Urothelium cell line (cell line): ENCODE measurements at regions not wholly inside any gene's neighbourhood (a gene's known extent, or its start where the extent isn't known, plus 50 kb on each side); places are given as distances from the start of the nearest gene placed in this dataset.

ENCODE experiments used
- DNase-seq: peaks from one replicate; pipeline ENCODE4 v3.0.0; 2011; ENCODE audit warnings: low spot score, mixed read lengths
- FAIRE-seq: peaks from 2 replicates; lab custom pipeline; 2011; peaks lifted over from hg19 to GRCh38; lab: Jason Lieb, UNC

- DNase-seq = no peak
- no peak for FAIRE-seq
Observed at GRCh38 chr2:107018366-107018765, 132.4 kb upstream of the ST6GAL2 start.

GRCh38 chr2:107020392-107020791, 134.4 kb upstream of the ST6GAL2 start:
- DNase-seq = no peak
- FAIRE-seq = no peak

- DNase-seq (no peak), FAIRE-seq (no peak)
Observed at GRCh38 chr2:107024269-107024668, 138.3 kb upstream of the ST6GAL2 start.

GRCh38 chr2:107025291-107025857, 139.4 kb upstream of the ST6GAL2 start:
- FAIRE-seq = no peak
- DNase-seq = no peak

GRCh38 chr2:107025869-107026380, 140.0 kb upstream of the ST6GAL2 start:
- DNase-seq (peak; percentile 75), FAIRE-seq (no peak)

GRCh38 chr2:107027205-107027604, 141.2 kb upstream of the ST6GAL2 start:
- no peak for FAIRE-seq
- no peak for DNase-seq

GRCh38 chr2:107027810-107028209, 141.8 kb upstream of the ST6GAL2 start:
- DNase-seq = no peak
- FAIRE-seq = no peak

GRCh38 chr2:107028661-107029060, 142.7 kb upstream of the ST6GAL2 start:
- DNase-seq (no peak), FAIRE-seq (no peak)

- no peak for DNase-seq
- FAIRE-seq = no peak
Observed at GRCh38 chr2:107036293-107036692, 150.3 kb upstream of the ST6GAL2 start.

- FAIRE-seq = no peak
- no peak for DNase-seq
Observed at GRCh38 chr2:107062173-107062572, 176.2 kb upstream of the ST6GAL2 start.

- no peak for FAIRE-seq
- DNase-seq = no peak
Observed at GRCh38 chr2:107062599-107063220, 176.7 kb upstream of the ST6GAL2 start.

GRCh38 chr2:107063228-107063627, 177.3 kb upstream of the ST6GAL2 start:
- no peak for DNase-seq
- FAIRE-seq = no peak

GRCh38 chr2:107064750-107065149, 178.8 kb upstream of the ST6GAL2 start:
- FAIRE-seq (no peak), DNase-seq (no peak)

- FAIRE-seq = no peak
- no peak for DNase-seq
Observed at GRCh38 chr2:107068069-107068916, 182.3 kb upstream of the ST6GAL2 start.

GRCh38 chr2:107069890-107070289, 183.9 kb upstream of the ST6GAL2 start:
- no peak for FAIRE-seq
- DNase-seq = no peak

GRCh38 chr2:107072150-107072940, 186.4 kb upstream of the ST6GAL2 start:
- DNase-seq (no peak), FAIRE-seq (peak; percentile 30)

GRCh38 chr2:107078584-107078983, 192.6 kb upstream of the ST6GAL2 start:
- FAIRE-seq (no peak), DNase-seq (no peak)

GRCh38 chr2:107086497-107086896, 200.5 kb upstream of the ST6GAL2 start:
- FAIRE-seq (no peak), DNase-seq (no peak)

- DNase-seq (no peak), FAIRE-seq (peak; percentile 9)
Observed at GRCh38 chr2:107088156-107088555, 202.2 kb upstream of the ST6GAL2 start.

- peak; percentile 62 for DNase-seq
Observed at GRCh38 chr2:107091163-107091864, 205.3 kb upstream of the ST6GAL2 start.

More at GRCh38 chr2:107091163-107091864, 205.3 kb upstream of the ST6GAL2 start:
- peak; percentile 67 for FAIRE-seq
